Suppressor macrophage treated with lipopolysaccharide for 4 hours (primary cell): ENCODE measurements at regions not wholly inside any gene's neighbourhood (a gene's known extent, or its start where the extent isn't known, plus 50 kb on each side); places are given as distances from the start of the nearest gene placed in this dataset.

Experiments used
- DNase-seq: peaks from one replicate; pipeline ENCODE4 v3.0.0-alpha.2; 2020

DNA sequence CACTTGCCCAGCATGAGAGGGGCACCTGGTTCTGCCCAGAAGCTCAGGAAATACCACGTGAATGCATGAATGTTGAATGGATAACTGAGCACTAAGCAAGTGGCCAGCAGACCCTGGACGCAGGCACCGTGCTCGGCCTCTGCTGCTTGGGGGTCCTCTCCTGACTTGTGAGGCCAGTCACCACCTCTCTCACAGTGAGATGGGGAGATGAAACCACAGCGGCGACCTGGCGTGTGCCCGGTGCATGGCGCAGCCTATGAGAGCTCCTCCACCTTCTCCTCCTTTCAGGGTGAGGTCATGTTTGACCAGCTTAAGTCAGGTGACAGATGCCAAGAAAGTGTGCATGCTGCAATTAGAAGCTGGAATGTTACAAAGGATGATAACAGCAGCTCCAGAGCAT, 75.5 kb downstream of the HMX1 start:
- DNase-seq = no peak

DNA sequence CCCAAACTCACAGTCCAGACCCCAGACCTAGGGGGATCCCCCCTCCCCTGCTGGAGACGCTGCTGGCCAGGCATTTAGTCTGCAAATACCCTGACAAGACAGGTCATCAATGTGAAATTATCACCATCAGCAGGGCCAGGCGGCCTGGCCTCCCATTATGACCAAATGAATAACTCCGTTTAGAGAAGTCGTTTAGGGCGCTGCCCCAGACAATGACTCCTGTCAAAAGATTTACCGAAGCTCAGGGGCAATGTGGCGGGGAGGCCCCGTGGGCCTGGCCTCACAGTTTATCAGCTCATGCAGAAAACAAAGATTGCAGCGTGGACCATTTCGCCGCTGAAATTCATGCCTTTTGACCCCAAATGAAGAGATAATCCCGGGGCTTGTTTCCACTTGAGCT, 76.5 kb downstream of the HMX1 start:
- no peak for DNase-seq

DNA sequence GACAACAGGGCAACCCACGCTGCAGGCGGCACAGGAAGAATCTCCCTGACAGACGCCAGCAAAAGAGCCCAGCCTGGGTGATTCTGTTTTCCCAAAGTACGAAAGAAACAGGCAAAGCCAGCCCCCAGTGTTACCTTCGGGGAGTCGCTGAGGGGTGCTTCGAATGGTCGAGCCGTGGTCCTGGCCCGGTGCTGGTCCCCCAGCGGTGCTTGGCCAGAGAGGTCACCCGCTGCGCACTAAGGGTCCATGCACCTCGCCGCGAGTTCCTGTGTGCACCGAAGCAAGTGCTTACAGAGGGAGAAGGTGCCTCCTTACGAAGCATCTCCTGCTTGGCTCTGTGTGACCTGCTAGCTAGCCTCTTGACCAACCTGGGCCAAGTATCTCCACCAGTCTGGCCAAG, 77.1 kb downstream of the HMX1 start:
- DNase-seq = no peak

DNA sequence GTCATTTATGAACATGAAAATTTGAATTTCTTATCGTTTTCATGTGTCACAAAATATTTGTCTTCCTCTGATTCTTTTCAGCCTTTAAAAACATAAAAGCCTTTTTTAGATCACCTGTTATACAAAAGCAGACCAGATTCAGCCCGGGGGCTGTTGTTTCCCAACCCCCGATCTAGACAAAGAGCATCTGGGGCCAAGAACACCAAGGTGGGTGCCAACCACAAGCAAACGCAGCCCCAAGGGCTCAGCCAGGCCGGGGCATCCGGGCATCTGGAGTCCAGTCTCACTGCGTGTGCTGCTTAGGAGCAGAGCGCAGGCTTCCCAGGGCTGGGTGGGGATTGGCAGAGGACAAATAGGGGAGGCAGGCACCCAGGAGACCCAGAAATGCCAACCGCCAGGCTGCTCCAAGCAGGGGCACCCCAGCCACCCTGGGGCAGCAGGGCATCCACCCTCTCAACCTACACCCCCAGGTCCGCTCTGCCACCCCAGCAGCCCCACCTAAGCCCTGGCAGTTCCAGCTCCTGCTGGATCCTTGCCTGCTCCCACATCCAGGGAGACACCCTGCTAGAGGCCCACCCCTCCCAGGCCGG, 78.0 kb downstream of the HMX1 start:
- DNase-seq = no peak

DNA sequence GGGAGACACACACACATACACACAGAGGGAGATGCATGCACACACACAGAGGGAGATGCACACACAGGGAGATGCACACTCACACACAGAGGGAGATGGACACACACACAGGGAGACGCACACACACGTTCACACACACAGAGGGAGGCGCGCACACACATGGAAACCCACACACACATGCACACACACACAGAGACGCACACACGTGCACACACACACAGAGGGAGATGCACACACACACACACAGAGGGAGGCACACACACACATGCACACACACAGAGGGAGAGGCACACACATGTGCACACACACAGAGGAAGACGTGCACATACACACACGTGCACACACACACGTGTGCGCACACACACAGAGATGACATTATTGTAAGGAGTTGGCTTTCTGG, 79.1 kb downstream of the HMX1 start:
- DNase-seq = no peak

DNA sequence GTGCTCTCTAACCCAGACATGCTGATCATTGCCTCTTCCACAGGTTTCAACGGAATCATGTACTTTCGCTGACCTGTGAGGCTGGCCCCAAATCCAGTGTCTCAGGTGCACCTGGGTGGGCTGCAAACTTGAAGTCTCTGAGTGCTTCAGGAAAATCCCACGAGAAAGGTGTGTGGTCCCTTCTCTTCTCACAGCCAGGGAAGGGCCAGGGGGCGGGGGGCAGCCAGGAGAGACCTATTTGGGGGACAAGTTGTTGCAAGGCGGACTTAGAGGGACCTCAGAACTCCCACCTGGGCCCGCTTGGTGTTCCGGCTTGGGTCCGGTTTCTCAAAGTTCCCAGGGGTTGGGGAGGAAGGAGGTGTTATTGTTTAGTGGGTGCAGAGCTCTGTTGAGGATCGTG, 80.0 kb downstream of the HMX1 start:
- DNase-seq = no peak

DNA sequence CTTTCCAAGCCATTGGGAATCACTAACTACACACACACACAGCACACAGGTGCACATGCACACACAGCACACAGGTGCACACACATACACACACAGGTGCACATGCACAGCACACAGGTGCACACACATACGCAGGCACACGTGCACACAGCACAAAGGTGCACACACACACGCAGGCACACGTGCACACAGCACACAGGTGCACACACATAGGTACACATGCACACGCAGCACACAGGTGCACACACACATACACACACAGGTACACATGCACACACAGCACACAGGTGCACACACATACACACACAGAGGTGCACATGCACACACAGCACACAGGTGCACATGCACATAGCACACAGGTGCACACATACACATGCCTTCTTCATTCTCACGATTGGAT, 80.9 kb downstream of the HMX1 start:
- no peak for DNase-seq

DNA sequence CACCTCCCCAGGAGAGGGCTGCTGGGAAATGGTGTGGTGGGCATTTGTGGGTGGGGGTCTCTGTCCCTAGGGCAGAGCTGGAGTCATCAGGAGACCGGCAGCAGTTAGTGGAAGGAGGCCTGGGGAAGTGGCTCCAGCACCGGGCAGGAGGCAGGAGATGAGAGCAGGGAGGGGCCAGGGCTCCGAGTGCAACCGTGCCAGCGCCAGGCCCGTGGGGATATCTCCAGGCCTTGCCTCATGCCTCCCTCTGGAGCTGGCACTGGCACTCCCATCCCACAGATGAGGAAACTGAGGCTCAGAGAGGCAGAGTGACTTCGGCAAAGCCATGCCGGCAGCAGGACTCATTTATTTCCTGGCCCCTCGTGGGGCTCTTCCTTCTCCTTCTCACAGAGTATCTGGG, 83.5 kb downstream of the HMX1 start:
- no peak for DNase-seq

DNA sequence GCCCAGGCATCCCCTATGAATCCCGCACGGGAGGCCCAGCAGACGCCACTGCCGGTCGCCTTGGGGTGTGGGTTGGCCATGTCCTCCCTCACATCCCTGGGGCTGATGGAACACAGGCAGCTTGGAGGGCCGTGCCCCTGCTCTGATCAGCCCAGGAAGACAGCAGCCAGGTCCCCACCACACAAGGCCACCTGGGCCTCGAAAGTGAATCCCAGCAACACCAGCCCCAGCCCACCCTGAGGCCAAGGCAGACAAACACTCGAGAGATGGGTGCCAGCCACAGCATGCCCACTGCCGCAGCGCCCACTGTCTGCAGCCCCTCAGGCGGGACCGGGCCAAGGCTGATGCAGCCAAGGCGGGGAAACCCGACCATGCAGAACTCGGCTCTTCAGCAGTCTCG, 85.5 kb downstream of the HMX1 start:
- DNase-seq = no peak

DNA sequence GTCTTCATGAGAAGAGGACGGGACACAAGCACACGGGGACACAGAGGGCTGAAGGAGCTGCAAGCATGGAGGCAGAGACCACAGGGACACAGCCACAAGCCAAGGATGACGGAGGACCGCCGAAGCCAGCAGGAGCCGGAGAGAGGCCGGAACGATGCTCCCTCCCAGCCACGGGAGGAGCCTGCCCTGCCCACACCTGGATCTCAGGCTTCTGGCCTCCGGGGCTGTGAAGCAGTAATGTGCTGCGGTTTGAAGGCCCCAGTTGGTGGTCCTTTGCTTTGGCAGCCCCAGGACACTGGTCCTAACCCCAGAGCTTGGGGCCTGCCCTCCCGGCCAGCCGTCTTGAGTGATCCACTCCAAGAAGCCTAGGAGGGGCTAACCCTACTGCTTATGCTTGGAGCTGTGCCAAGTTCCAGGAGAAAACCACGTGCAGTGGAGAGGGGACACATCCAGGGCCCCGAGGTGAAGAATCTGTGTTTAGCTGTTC, 85.9 kb downstream of the HMX1 start:
- DNase-seq = no peak

DNA sequence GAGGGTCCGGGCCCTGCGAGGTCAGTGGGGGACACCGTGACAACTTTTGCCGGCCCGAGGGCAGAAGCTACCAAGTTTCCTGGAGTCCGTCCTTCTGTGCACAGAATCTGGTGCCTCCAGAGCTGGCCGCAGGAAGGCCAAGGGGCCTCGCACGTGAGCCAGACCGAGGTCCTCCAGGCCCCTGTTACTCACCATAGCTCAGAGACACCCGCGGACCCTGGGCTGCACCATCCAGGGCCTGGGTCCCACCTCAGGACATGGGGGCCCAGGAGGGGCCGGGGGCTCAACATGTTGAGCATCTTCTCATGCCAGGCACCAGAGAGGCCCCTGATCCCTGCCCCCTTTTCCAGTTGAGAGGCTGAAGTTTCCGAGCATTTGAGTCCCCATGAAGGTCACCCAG, 87.9 kb downstream of the HMX1 start:
- no peak for DNase-seq

DNA sequence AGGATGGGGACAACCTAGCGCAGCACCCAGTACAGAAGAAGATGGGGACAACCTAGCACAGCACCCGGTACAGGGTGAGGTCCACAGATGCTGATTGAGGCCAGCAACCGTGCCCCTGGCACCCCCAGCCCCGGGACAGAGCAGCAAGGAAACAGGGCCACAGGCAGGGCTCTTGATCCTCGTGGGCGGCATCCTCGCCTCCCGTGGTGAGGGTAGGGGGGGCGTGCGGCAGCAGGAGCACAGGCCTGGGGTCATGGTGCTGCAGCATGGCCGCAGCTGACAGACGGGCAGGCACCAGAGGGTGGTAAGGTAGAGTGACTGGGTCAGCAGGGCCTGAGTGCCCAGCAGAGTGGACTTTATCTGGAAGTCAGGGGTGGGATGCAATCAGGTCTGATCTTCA, 89.5 kb downstream of the HMX1 start:
- no peak for DNase-seq

DNA sequence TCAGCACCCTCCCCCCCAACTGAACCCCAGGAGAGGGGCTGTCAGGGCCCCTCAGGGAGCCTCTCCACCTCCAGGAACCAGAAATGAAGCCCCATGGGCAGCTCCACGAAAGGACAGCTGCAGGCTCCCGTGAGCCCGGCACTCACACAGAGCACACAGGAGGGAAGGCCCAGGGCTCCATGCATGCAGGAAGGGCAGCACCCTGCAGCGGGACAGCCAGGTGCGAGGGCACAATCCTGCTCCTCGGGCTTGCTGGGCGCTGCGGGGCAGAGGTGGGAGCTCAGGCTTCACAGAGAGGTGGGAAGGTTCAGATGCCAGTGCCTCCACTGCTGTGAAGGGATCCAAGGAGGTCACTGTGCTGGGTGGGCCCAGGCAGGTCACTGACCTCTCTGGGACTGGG, 90.0 kb downstream of the HMX1 start:
- no peak for DNase-seq

DNA sequence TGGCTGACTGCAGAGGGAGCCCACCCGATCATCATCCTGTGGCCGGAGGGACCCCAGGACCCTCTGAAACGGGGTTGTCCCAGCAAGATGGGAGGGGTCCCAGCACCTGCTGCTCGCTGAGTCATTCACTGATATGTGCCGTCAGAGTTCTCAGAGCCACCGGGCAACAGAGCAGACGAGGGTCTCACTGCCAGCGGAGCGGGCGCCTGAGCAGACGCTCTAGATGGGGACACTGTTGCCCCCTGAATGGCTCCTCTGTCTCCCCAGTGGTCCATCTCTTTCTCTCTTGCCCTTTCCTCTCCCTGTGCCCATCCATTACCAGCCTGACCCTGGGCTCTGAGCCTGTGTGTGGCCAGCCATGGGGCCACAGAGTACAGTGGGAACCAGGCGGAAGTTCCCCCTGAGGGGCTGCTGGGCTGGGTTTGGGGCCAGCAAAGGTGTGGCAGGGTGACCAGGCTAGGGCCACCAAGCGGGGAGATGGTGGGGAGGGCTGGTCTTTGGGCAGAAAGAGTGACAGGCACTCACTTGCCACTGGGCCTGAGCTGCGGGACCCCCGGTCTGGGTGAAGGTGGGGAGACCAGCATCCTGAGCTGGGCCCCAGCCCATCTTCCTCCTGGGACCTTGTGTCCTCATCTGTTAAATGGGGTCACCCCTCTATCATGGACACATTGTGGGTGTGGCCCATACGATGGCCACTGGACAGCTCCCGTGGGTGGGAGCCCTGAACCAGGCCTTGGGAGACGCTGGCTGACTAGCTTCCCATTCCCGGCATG, 90.9 kb downstream of the HMX1 start:
- no peak for DNase-seq

DNA sequence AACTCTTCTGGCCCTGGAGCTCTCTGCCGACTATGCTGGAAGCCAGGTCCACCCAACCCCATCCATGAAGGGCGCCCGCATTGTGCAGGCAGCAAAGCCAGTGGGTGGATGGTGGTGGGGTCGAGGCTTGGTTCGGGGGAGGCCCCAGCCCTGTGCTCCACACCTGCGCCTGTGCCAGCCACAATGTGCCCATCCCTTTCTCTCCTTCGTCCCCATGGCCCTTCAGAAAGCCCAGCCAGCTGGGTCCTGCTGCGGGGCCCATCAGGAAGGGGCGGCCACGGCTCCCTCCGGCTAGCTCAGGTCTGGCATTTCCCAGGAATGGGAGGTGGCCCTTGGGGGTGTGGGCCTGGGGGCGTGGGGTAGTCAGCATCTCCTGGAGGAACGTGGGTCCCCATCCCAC, 91.6 kb downstream of the HMX1 start:
- DNase-seq = no peak

DNA sequence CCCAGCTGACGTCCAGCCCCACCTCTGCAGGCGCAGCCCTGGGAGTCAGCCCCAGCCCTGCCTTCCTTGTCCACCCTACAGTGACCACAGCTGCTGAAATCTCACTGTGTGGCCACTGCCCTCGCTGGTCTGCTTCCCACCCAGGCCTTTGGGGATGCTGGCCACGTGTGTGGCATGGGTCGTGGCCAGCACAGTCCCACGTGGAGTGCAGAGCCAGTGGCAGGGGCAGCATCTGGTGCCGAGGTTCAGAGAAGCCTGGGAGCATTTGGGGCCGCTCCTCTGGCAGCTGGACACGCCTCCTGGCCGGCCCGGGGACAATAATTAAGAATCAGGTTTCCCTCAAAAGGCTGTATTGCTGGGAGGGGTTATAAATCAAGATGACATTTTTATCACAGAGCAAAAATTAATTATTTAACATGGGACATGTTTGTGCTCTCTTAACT, 92.1 kb downstream of the HMX1 start:
- DNase-seq = no peak

DNA sequence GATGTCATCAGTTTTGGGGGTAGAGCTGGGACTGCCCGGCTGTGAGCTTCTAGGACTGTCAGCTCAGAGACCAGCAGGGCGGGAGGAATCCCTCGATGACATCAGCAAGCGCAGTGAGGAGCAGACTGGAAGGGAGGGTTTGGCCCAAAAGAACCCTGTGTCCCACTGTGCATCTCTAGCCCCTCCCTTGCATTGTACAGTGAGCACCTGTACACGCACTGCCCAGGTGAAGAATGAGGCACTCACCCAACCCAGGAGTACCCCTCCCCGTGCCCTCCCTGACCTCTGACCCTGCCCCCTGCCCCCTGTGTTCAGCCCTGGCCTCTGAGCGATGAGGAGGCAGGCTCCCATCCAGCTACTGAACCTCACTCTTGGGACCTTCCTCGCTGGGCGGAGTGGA, 92.9 kb downstream of the HMX1 start:
- no peak for DNase-seq

DNA sequence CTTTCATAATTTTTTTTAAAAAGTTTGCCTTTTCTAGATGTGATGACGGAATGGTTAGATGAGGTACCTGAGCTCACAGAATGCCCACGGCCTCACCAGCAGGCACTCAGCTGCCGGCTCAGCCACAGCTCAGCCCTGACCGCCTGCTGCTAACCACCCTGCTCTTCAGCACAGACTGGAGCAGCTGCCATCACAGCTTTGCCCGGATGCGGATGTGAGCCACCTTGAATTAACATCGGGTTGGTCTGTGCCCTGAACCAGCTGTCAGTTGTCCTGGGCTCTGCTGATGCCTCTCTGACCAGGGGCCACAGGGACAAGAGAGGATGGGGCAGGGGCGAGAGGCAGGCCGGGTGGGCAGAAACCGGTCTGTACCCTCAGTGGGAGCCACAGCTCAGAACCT, 93.3 kb downstream of the HMX1 start:
- DNase-seq = no peak

DNA sequence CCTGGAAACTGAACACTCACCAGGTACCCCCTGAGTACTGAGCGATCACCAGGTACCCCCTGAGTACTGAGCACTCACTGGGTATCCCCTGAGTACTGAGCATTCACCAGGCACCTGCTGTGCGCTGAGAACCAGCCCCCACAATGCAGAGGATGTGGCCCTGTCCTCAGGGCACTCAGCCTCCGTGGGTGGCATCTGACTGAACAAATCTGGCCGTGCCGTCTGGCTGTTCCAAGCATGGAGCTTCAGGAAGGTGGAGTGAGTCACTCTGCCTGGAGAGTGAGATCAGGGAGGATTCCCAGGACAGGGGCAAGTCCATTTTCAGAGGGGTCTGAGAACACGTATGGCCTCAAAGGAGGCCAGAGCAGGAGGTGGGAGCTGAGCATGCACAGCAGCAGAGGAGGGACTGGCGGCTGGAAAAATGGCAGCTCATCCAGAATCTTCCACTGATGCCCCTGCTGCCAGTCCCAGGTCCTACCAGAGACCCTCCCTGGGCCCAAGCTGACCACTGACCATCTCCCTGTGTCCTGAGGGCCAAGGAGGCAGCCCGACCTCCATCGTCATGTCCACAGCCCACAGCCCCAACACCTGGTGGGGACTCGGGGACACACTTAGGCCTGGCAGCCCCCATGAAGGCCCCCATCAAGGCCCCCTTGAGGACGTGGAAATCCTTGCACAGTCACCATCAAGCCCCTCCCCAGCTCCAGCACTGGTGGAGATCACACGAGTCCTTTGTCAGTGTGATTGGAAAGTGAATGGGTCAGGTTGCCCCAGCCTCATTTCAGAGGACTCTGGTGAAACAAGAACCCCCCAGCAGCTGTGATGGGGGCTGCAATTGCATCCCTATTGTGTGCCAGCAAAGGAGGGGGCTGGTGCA, 94.1 kb downstream of the HMX1 start:
- no peak for DNase-seq

DNA sequence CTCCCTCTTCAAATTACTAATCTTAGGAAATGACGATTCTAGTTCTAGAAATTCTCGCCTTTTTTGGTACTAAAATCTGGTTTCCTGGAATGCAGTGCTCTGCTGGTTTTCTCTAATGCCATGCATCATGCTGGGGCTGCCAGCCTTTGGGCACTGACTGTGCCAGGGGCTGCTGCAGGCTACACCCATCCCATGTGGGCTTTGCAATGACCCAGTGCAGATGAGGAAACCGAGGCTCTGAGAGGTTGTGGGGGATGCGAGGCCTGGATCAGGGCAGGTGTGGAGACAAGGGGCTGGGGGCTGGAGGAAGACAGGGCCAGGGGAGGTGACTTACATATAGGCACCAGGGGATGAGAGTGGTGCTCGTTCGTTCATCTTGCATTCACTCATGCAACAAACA, 95.3 kb downstream of the HMX1 start:
- no peak for DNase-seq

DNA sequence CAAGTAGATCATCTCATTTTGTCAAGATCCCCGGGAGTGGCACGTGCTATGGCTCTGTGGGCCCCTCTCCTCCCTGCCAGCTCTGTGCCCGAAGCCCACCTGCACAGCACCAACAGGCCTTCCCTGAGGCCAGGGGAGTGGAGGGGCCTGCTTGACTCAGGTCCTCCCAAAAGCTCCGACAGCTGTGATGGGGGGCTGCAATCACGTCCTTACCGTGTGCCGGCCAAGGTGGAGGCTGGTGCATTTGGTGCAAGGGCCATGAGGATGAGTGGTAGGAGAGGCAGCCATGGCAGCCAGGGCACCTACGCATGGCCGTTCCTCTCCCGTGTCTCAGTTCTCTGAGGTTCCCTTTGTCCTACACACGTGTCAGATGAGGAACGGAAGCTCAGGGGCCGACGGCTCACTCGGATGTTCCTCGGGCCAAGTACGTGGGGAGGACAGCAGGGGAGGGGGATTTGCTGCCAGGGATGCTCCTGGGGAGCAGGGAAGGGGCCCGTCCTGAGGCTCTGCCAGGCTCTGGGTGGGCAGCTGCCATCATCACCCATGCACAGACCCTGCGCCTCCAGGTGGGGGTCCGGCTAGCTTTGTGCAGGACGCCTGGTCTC, 95.8 kb downstream of the HMX1 start:
- DNase-seq = no peak

DNA sequence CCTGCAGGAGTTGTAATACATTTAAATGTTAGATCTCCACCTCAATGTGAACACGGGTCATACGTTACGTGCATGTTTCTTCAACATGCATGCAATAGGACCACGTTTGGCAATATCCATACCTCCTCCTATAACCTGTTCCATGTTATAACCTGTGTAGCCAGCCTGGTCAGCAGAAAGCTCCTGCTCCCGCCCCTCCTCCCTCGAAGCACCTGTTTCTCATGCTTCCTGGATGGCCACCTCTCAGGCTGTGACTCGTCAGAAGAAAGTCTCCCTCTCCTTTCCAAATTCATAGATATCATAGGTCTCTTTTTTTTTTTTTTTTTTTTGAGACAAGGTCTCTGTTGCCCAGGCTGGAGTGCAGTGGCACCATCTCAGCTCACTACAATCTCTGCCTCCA, 96.5 kb downstream of the HMX1 start:
- DNase-seq = no peak

DNA sequence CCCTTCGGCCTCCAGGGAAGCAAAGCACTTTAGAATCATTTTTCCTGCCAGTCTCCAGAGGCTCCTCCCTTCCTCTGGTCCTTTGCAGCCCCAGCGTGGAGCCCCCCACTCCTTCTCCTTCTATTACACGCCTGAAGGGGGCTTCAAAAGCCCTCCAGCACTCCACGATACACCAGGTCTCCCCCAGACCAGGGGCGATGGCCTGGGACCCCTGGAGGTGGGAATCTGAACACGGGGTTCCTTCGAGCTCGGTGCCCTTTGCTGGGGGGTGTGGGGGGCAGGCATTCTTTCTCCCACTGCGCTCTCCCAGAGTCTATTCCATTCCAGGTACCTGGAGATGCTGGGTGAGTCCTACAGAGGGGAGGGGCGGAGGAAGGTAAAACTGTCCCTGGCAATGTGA, 97.6 kb downstream of the HMX1 start:
- DNase-seq = no peak
